Mucosa of rectum (tissue), 2 donors: ENCODE measurements at regions not wholly inside any gene's neighbourhood (a gene's known extent, or its start where the extent isn't known, plus 50 kb on each side); places are given as distances from the start of the nearest gene placed in this dataset.

ENCODE experiments used
- H3K27ac ChIP-seq, 2 donors: one replicate each; pipeline ENCODE4 v1.7.0; 2013; ENCODE audit warnings: inconsistent platforms in 2 of 2, low read depth in 2 of 2, low read length in 2 of 2
- H3K27me3 ChIP-seq, 2 donors: one replicate each; pipeline ENCODE4 v1.7.0; 2013; ENCODE audit warnings: low read length in 2 of 2; ENCODE audit not compliant: control insufficient read depth in 2 of 2, insufficient read depth in 2 of 2
- H3K36me3 ChIP-seq, 2 donors: one replicate each; pipeline ENCODE4 v1.7.0; 2013; ENCODE audit warnings: low read length in 2 of 2; ENCODE audit not compliant: control insufficient read depth in 2 of 2, insufficient read depth in 2 of 2
- H3K4me1 ChIP-seq, 2 donors: one replicate each; pipeline ENCODE4 v1.7.0; 2013; ENCODE audit warnings: low read length in 2 of 2, mild to moderate bottlenecking in 1 of 2; ENCODE audit not compliant: control insufficient read depth in 2 of 2, insufficient read depth in 2 of 2
- H3K4me3 ChIP-seq, 2 donors: one replicate each; pipeline ENCODE4 v1.7.0; 2013; ENCODE audit warnings: low read length in 2 of 2
- H3K9ac ChIP-seq, 2 donors: one replicate each; pipeline ENCODE4 v1.7.0; 2013; ENCODE audit warnings: low read length in 2 of 2, low read depth in 1 of 2, mild to moderate bottlenecking in 1 of 2
- H3K9me3 ChIP-seq, 2 donors: one replicate each; pipeline ENCODE4 v1.7.0; 2013; ENCODE audit warnings: low read length in 2 of 2; ENCODE audit not compliant: control insufficient read depth in 2 of 2
- donor health status: healthy.
- donor health status: Normal muscosa, but diverticular disease.

- Histone ChIP-seq H3K27me3 (peaks cover 4 to 8% of the 10 kb centered on the region in 2 donors), H3K27ac (no peak overlapping the region), H3K4me1 (no peaks in the 10 kb centered on the region)
Measured at GRCh38 chr20:62570403-62570802, 71.9 kb upstream of the SLCO4A1 start.

GRCh38 chr20:62570897-62571668 lies 71.2 kb upstream of the SLCO4A1 start:
- Histone ChIP-seq H3K27ac (no peak overlapping the region), H3K4me1 (no peaks in the 10 kb centered on the region), H3K4me3 (no peak overlapping the region), H3K27me3 (peaks cover 8 to 9% of the 10 kb centered on the region in 2 donors), H3K36me3 (no peaks in the 10 kb centered on the region), H3K9ac (no peak overlapping the region), H3K9me3 (no peaks in the 10 kb centered on the region)

More at GRCh38 chr20:62570403-62570802, 71.9 kb upstream of the SLCO4A1 start:
- H3K9ac ChIP-seq: no peak overlapping the region
- H3K9me3 ChIP-seq: no peaks in the 10 kb centered on the region
- no peak overlapping the region for H3K4me3 ChIP-seq
- H3K36me3 ChIP-seq: no peaks in the 10 kb centered on the region

GRCh38 chr20:62571669-62572344 lies 70.5 kb upstream of the SLCO4A1 start:
- H3K9me3 ChIP-seq: no peaks in the 10 kb centered on the region
- H3K36me3 ChIP-seq: no peaks in the 10 kb centered on the region
- no peak overlapping the region for H3K27ac ChIP-seq
- no peak overlapping the region for H3K4me3 ChIP-seq
- no peaks in the 10 kb centered on the region for H3K4me1 ChIP-seq
- H3K9ac ChIP-seq: no peak overlapping the region
- peaks cover 8 to 16% of the 10 kb centered on the region in 2 donors for H3K27me3 ChIP-seq

GRCh38 chr20:62572980-62573379 lies 69.3 kb upstream of the SLCO4A1 start:
- no peak overlapping the region for H3K9ac ChIP-seq
- no peak overlapping the region for H3K27ac ChIP-seq
- no peaks in the 10 kb centered on the region for H3K9me3 ChIP-seq
- no peak overlapping the region for H3K4me3 ChIP-seq
- no peaks in the 10 kb centered on the region for H3K4me1 ChIP-seq
- H3K36me3 ChIP-seq: no peaks in the 10 kb centered on the region
- peaks cover 8 to 19% of the 10 kb centered on the region in 2 donors for H3K27me3 ChIP-seq

GRCh38 chr20:62573817-62574216 lies 68.5 kb upstream of the SLCO4A1 start:
- Histone ChIP-seq H3K4me3 (no peak overlapping the region), H3K9me3 (no peaks in the 10 kb centered on the region), H3K27me3 (peaks cover 8 to 23% of the 10 kb centered on the region in 2 donors), H3K9ac (no peak overlapping the region), H3K36me3 (no peaks in the 10 kb centered on the region), H3K4me1 (no peaks in the 10 kb centered on the region), H3K27ac (no peak overlapping the region)

- Histone ChIP-seq H3K4me3 (no peak overlapping the region), H3K27ac (no peak overlapping the region), H3K36me3 (no peaks in the 10 kb centered on the region), H3K9ac (no peak overlapping the region), H3K27me3 (peaks cover 8 to 25% of the 10 kb centered on the region in 2 donors), H3K4me1 (no peaks in the 10 kb centered on the region), H3K9me3 (no peaks in the 10 kb centered on the region)
Measured at GRCh38 chr20:62574230-62574993, 67.9 kb upstream of the SLCO4A1 start.

GRCh38 chr20:62575976-62576722 lies 66.2 kb upstream of the SLCO4A1 start:
- Histone ChIP-seq H3K27me3 (peaks cover 11 to 30% of the 10 kb centered on the region in 2 donors), H3K9ac (no peak overlapping the region), H3K36me3 (no peaks in the 10 kb centered on the region), H3K27ac (no peak overlapping the region), H3K4me1 (no peaks in the 10 kb centered on the region), H3K4me3 (no peak overlapping the region), H3K9me3 (no peaks in the 10 kb centered on the region)

- H3K9ac ChIP-seq: no peak overlapping the region
- no peaks in the 10 kb centered on the region for H3K4me1 ChIP-seq
- no peaks in the 10 kb centered on the region for H3K9me3 ChIP-seq
- no peak overlapping the region for H3K27ac ChIP-seq
- H3K27me3 ChIP-seq: peaks cover 12 to 34% of the 10 kb centered on the region in 2 donors
- H3K36me3 ChIP-seq: no peaks in the 10 kb centered on the region
- no peak overlapping the region for H3K4me3 ChIP-seq
Measured at GRCh38 chr20:62576815-62577489, 65.4 kb upstream of the SLCO4A1 start.

- Histone ChIP-seq H3K9ac (no peak overlapping the region), H3K4me1 (no peaks in the 10 kb centered on the region), H3K4me3 (no peak overlapping the region), H3K9me3 (no peaks in the 10 kb centered on the region), H3K27me3 (peaks cover 13 to 34% of the 10 kb centered on the region in 2 donors), H3K27ac (no peak overlapping the region), H3K36me3 (no peaks in the 10 kb centered on the region)
Measured at GRCh38 chr20:62577490-62577836, 64.8 kb upstream of the SLCO4A1 start.
